ENCODE measurements at regions not wholly inside any gene's neighbourhood (a gene's known extent, or its start where the extent isn't known, plus 50 kb on each side); places are given as distances from the start of the nearest gene placed in this dataset.
"Not testable (repeated sequence)": the region's sequence is repeated elsewhere in the genome, so short reads cannot be mapped to it uniquely, and the experiment has no call there.

GRCh38 chr15:87722941-87723691, 533.4 kb downstream of the NTRK3 start:
- no peak for DNase-seq (ENCODE audit: low spot score)

GRCh38 chr15:87720235-87720634, 536.3 kb downstream of the NTRK3 start:
- DNase-seq (ENCODE audit: low spot score) = no peak

GRCh38 chr15:87716422-87716821, 540.1 kb downstream of the NTRK3 start:
- no peak for DNase-seq (ENCODE audit: low spot score)

- no peak for DNase-seq (ENCODE audit: low spot score)
These were observed 541.3 kb downstream of the NTRK3 start for GRCh38 chr15:87715252-87715651.

- no peak for DNase-seq (ENCODE audit: low spot score)
These were observed 543.1 kb downstream of the NTRK3 start for GRCh38 chr15:87713475-87713879.

GRCh38 chr15:87712211-87712610, 544.3 kb downstream of the NTRK3 start:
- DNase-seq (ENCODE audit: low spot score) = no peak

- DNase-seq (ENCODE audit: low spot score) = no peak
These were observed 545.5 kb downstream of the NTRK3 start for GRCh38 chr15:87711026-87711425.

- no peak for DNase-seq (ENCODE audit: low spot score)
These were observed 546.1 kb downstream of the NTRK3 start for GRCh38 chr15:87710406-87710805.

- DNase-seq (ENCODE audit: low spot score) = no peak
These were observed 548.9 kb downstream of the NTRK3 start for GRCh38 chr15:87707566-87708130.

GRCh38 chr15:87707071-87707470, 549.5 kb downstream of the NTRK3 start:
- DNase-seq (ENCODE audit: low spot score) = no peak

- no peak for DNase-seq (ENCODE audit: low spot score)
These were observed 550.5 kb downstream of the NTRK3 start for GRCh38 chr15:87706001-87706400.

GRCh38 chr15:87704276-87704675, 552.3 kb downstream of the NTRK3 start:
- no peak for DNase-seq (ENCODE audit: low spot score)

- no peak for DNase-seq (ENCODE audit: low spot score)
These were observed 553.0 kb downstream of the NTRK3 start for GRCh38 chr15:87703327-87704111.

GRCh38 chr15:87702270-87702669, 554.3 kb downstream of the NTRK3 start:
- DNase-seq (ENCODE audit: low spot score) = no peak

GRCh38 chr15:87698467-87698866, 558.1 kb downstream of the NTRK3 start:
- DNase-seq (ENCODE audit: low spot score) = not testable (repeated sequence)

- no peak for DNase-seq (ENCODE audit: low spot score)
These were observed 566.8 kb downstream of the NTRK3 start for GRCh38 chr15:87689716-87690115.

GRCh38 chr15:87687523-87687870, 569.0 kb downstream of the NTRK3 start:
- DNase-seq (ENCODE audit: low spot score) = no peak

- DNase-seq (ENCODE audit: low spot score) = no peak
These were observed 569.6 kb downstream of the NTRK3 start for GRCh38 chr15:87686841-87687522.

GRCh38 chr15:87686339-87686738, 570.2 kb downstream of the NTRK3 start:
- DNase-seq (ENCODE audit: low spot score) = no peak

- no peak for DNase-seq (ENCODE audit: low spot score)
These were observed 574.0 kb downstream of the NTRK3 start for GRCh38 chr15:87682527-87682926.

- DNase-seq (ENCODE audit: low spot score) = no peak
These were observed 575.4 kb downstream of the NTRK3 start for GRCh38 chr15:87681104-87681503.

- DNase-seq (ENCODE audit: low spot score) = no peak
These were observed 576.3 kb downstream of the NTRK3 start for GRCh38 chr15:87680208-87680607.

- DNase-seq (ENCODE audit: low spot score) = no peak
These were observed 581.3 kb downstream of the NTRK3 start for GRCh38 chr15:87675271-87675670.

All from HuH-7 (cell line).